Stimulated activated CD8-positive, alpha-beta memory T cell treated with anti-CD3 and anti-CD28 coated beads, Interleukin-15, amount 100 ng/mL, for 48 hours (primary cell): ENCODE measurements at regions not wholly inside any gene's neighbourhood (a gene's known extent, or its start where the extent isn't known, plus 50 kb on each side); places are given as distances from the start of the nearest gene placed in this dataset.

Experiments used
- DNase-seq, 2 donors: peaks; one replicate each; pipeline ENCODE4 v3.0.0-alpha.2; 2020; ENCODE audit warnings: low read depth in 2 of 2

DNA sequence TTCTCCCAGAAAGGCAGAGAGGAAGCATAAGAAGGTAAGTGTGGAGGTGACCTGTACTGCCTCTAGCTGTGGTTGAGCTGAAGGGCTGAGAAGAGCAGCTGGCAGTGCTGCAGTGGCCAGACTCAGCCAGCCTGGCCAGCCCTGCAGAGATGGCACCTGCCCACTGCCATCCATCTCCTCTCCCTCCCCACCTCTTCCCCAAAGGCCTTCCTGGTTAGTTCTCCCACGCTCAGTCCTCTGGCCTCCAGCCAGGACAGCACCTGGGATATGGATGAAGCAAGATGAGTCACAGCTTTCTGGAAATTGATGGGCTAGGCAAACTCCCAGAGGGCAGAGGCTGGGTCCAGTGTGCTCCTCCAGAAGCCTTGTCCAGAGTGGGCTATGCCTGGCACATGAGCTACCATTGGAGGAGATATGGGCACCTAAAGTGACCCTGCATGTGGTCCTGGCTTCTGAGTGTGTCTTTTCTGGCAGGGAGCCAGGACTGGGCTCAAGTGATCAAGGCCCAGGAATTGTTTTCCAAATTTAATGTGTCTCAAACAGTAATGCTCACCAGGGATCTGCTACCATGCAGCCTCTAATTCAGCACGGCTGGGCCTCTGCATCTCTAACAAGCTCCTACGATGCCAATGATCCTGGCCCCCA, 81.0 kb upstream of the CACUL1 start:
- DNase-seq = no peak

GRCh38 chr10:118838364-118838763, 83.6 kb upstream of the CACUL1 start:
- DNase-seq = no peak

- no peak for DNase-seq
These were observed 84.6 kb upstream of the CACUL1 start for GRCh38 chr10:118839348-118839747.

GRCh38 chr10:118840071-118840775, 85.5 kb upstream of the CACUL1 start:
- DNase-seq = peak; percentile 54 to 59

- DNase-seq = no peak
These were observed 86.2 kb upstream of the CACUL1 start for GRCh38 chr10:118840776-118841468.

- DNase-seq = no peak
These were observed 87.3 kb upstream of the CACUL1 start for GRCh38 chr10:118841881-118842605.

GRCh38 chr10:118842843-118843624, 88.3 kb upstream of the CACUL1 start:
- DNase-seq = no peak

- no peak for DNase-seq
These were observed 89.0 kb upstream of the CACUL1 start for GRCh38 chr10:118843647-118844265.

GRCh38 chr10:118844731-118845521, 90.2 kb upstream of the CACUL1 start:
- DNase-seq = no peak

DNA sequence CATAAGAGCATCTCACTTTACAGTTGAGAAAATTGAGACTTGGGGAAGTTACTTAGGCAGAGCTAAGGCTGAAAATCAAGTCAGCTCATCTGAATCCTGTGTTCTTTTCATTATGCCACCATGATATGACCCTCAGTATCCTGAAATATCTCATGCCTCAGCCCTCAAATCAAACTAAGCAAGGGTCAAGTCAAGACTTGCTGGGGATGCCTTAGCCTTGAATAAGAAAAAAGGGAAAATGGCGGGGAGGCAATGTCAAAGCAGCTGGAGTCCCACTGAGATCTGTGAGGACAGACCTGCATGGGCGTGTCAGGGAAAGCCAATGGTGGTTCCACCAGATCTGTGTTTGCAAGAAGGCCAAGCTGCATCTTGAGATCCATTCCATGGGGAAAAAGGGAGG, 91.0 kb upstream of the CACUL1 start:
- DNase-seq = no peak

DNA sequence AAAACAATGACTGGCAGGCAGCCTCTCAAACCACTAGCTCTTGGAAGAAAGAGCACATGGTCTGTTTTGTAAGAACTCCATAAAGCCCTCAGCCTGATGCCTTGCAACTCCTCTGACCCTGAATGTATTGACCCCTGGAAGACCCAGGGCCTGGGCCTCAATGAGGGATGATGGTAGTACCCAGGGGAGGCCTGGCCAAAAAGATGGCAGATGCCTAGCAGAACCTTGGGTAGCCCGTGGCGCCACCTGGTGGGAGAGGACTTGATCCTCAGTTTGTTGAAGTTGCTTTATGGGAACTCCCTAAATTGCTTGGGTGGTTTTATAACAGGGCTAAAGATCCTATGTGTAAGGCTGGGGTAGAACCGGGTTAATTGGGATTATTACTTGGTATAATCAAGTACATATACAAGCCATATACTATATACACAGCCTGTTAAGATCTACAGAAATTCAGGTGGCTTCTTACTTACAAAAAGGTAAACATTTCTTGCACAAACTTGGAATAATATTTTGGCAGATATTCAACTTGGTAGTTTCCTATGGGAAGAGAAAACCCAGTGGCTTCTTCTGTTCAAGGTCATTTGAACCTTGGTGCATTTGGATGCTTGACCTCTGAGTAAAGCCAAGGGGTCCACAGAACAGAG, 95.8 kb upstream of the CACUL1 start:
- DNase-seq = peak; percentile 62 to 69

DNA sequence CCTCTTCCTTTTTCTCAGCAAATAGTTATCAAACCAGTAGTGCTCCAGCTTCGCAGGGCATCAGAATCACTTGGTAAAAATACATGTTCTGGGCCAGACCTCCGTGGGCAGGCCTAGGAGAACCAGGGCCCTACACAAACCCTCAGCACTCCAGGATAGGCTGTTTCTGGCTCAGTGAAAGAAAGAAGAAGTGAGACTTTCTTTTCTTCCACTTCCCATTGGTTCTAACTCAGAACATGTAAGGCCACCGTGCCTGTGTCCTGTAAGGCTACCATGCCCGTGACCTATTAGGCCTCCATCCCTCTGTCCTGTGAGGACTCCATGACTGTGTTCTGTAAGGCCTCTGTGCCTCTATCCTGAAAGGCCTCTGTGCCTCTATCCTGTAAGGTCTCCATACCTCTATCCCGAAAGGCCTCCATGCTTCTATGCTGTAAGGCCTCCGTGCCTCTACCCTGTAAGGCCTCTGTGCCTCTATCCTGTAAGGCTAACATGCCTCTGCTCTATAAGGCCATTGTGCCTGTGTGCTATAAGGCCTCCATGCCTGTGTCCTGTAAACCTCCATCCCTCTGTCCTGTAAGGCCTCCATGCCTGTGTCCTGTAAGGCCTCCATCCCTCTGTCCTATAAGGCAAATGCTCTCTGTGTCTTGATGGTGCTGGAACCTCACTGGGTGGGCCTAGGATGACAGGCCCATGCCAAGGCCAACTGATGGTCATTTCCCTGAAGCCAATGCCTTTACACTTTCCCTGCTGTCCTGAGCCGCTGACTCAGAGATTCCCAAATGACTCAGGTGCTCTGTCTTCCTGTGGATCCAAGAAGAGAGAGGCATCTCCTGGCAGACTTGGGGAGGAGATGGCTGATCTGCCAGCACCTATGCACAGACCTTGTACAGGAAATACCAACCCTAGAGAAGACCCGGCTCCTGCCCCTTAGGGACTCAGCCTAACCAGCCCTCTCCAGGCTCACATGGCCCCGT, 96.6 kb upstream of the CACUL1 start:
- no peak for DNase-seq

DNA sequence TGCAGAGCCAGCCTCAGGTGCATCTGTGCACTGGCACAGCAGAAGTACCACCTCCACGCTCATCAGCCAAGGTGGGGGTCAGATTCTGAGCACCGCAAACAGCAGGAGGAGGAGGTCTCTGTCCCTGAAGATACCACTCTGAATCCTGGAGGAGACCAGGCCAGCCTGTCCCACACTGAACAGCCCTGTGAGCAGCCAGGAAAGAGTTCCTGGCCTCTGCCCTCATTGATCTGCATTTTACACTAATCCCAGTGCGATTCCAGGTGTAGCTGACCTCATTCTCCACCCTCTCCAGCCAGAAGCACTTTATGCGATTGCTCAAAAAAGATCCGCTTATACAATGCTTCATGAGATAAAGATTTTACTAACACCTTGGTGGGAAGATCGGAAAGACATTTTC, 99.1 kb upstream of the CACUL1 start:
- DNase-seq = no peak

DNA sequence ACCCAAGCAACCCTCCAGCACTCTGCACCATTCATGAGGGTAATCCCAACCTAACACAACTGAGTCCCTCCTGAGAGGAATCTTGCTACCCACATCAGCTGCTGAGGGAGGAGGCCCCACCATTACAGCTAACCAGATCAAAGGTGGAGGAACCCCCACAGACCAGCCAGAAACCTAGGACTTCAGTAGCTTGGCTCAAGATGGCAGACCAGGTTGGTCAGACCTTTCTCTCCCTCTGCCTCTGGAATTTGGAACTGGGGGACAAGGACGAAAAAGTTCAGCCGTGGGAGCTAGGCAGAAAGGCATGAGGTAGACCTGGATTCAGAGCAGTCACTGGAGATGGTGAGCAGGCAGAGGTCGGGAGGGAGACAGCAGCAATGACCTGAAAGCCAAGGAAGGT, 101.3 kb upstream of the CACUL1 start:
- DNase-seq = no peak

GRCh38 chr10:118865998-118866693, 111.4 kb upstream of the CACUL1 start:
- DNase-seq = no peak

DNA sequence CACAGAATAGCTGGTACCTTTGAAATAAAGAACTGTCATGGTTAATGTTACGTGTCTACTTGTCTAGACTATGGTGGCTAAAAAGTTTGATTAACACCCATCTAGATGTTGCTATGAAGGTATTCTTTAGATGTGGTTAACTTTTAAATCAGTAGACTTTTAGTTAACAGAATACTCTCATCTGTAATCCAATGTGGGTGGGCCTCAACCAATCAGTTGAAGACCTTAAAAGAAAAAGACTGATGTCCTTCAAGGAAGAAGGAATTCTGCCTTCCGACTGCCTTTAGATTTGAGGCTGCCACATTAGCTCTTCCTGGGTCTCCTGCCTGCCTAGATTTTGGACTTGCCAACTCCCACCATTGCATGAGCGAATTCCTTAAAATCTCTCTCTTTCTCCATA, 113.0 kb upstream of the CACUL1 start:
- DNase-seq = no peak

DNA sequence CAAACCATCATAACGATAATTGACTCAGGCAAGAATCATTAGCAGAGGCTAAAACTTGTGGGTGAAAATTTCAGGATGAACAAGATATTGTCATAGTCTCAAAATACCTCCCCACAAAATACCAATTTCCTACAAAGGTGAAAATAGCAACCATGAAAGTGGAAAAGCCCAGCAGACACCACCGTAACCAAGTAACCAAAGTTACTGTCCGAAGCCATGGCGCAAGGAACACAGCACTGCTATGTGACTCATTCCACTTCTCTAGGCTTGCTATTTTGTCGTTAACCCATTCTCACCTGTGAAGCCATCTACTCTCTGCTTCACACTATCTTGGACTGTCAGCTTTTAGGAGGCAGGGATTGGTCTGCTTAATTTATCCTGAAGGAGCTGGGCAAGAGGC, 113.8 kb upstream of the CACUL1 start:
- DNase-seq = no peak
